ENCODE measurements at regions not wholly inside any gene's neighbourhood (a gene's known extent, or its start where the extent isn't known, plus 50 kb on each side); places are given as distances from the start of the nearest gene placed in this dataset.
"Not testable (repeated sequence)": the region's sequence is repeated elsewhere in the genome, so short reads cannot be mapped to it uniquely, and the experiment has no call there.

DNA sequence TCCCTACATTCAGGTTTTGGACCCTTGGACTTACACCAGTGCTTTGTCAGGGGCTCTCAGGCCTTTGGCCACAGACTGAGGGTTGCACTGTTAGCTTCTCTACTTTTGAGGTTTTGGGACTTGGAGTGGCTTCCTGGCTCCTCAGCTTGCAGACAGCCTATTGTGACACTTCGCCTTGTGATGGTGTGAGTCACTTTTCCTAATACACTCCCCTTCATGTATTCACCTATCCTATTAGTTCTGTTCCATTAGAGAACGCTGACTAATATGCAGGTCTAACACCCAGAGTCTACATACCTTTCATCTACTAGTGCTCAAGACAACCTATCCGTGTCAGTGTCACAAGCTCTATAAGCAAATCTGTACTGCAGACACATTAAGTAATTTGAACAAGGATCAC is 605.3 kb downstream of the KCNT2 start:
- ChIA-PET POLR2A (no interaction called here), CTCF (ENCODE audit: unreplicated experiment) (no interaction called here)
- H2AFZ ChIP-seq (ENCODE audit: low read length): no peak overlapping the region
- no peaks in the 10 kb centered on the region for H3K4me1 ChIP-seq (ENCODE audit: insufficient read depth, low read length, poor library complexity, severe bottlenecking)
- H3K4me3 ChIP-seq (ENCODE audit: low read depth, low read length, poor library complexity, severe bottlenecking): no peak overlapping the region
- no peak for DNase-seq (ENCODE audit: low spot score)
- no peak overlapping the region for H3K27ac ChIP-seq (ENCODE audit: low read depth, low read length, poor library complexity, severe bottlenecking)
- H3K36me3 ChIP-seq (ENCODE audit: insufficient read depth, low read length): no peaks in the 10 kb centered on the region
- intact Hi-C loops (cut with micrococcal nuclease; ENCODE audit: unreplicated experiment): no loop called here
- BruUV-seq (replicated peaks): no TSS peak
- H3K9me3 ChIP-seq (ENCODE audit: low read length): no peaks in the 10 kb centered on the region
- TF ChIP-seq, protein P1, sequence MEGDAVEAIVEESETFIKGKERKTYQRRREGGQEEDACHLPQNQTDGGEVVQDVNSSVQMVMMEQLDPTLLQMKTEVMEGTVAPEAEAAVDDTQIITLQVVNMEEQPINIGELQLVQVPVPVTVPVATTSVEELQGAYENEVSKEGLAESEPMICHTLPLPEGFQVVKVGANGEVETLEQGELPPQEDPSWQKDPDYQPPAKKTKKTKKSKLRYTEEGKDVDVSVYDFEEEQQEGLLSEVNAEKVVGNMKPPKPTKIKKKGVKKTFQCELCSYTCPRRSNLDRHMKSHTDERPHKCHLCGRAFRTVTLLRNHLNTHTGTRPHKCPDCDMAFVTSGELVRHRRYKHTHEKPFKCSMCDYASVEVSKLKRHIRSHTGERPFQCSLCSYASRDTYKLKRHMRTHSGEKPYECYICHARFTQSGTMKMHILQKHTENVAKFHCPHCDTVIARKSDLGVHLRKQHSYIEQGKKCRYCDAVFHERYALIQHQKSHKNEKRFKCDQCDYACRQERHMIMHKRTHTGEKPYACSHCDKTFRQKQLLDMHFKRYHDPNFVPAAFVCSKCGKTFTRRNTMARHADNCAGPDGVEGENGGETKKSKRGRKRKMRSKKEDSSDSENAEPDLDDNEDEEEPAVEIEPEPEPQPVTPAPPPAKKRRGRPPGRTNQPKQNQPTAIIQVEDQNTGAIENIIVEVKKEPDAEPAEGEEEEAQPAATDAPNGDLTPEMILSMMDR (conservative IDR thresholded peaks at IDR 0.05; ENCODE audit: low read length): no peak
- TF ChIP-seq EZH2phosphoT487 (IDR thresholded peaks at IDR 0.05; ENCODE audit: borderline replicate concordance, low read depth, low read length): no peak
- no peak overlapping the region for H3K4me2 ChIP-seq (ENCODE audit: low read length)
- no peaks in the 10 kb centered on the region for H4K20me1 ChIP-seq (ENCODE audit: insufficient read depth, low read length)
- H3K9me2 ChIP-seq (ENCODE audit: insufficient read depth, low read length): no peaks in the 10 kb centered on the region
- no peaks in the 10 kb centered on the region for H3K79me2 ChIP-seq (ENCODE audit: insufficient read depth, low read depth, low read length)

DNA sequence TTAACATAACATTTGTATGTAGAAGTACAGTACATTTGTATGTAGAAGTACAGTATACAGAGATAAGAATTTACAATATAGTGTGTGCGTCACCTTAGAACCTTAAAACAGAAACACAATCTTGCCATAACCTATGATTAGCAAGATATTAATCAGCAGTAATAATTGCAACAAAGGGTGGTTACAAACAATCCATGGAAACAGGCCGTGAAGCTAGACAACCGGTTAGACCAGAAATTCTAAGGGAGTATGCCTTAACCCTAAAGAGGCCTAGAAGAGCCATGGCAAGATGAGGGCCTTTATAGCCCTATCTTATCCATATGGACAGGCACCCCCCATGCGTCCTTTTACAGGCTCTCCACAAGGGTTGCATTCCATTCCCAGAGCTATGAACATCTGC is 605.9 kb downstream of the KCNT2 start:
- H3K9me2 ChIP-seq (ENCODE audit: insufficient read depth, low read length); BruUV-seq (replicated peaks); H4K20me1 ChIP-seq (ENCODE audit: insufficient read depth, low read length); H3K4me3 ChIP-seq (ENCODE audit: low read depth, low read length, poor library complexity, severe bottlenecking); intact Hi-C loops (cut with micrococcal nuclease; ENCODE audit: unreplicated experiment); H2AFZ ChIP-seq (ENCODE audit: low read length); H3K9me3 ChIP-seq (ENCODE audit: low read length); H3K27ac ChIP-seq (ENCODE audit: low read depth, low read length, poor library complexity, severe bottlenecking); CTCF ChIA-PET (ENCODE audit: unreplicated experiment); H3K79me2 ChIP-seq (ENCODE audit: insufficient read depth, low read depth, low read length); H3K4me1 ChIP-seq (ENCODE audit: insufficient read depth, low read length, poor library complexity, severe bottlenecking); DNase-seq (ENCODE audit: low spot score); H3K4me2 ChIP-seq (ENCODE audit: low read length); H3K36me3 ChIP-seq (ENCODE audit: insufficient read depth, low read length); POLR2A ChIA-PET: not testable (repeated sequence)

DNA sequence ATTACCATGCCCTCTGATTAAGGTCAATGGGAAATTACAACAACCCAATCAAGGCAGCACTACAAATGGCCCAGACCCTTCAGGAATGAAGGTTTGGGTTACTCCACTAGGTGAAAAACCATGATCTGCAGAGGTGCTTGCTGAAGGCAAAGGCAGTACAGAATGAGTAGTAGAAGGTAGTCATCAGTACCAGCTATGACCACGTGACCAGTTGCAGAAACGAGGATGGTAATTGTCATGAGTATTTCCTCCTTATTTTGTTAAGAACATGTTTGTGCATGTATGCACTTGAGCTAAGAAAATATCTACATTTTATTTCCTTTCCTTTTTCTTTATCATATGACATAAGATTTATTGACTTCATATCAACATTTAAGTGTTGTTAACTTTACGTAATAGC is 607.1 kb downstream of the KCNT2 start:
- Histone ChIP-seq H3K9me3 (ENCODE audit: low read length) (no peaks in the 10 kb centered on the region), H3K4me2 (ENCODE audit: low read length) (no peak overlapping the region), H3K4me3 (ENCODE audit: low read depth, low read length, poor library complexity, severe bottlenecking) (no peak overlapping the region), H4K20me1 (ENCODE audit: insufficient read depth, low read length) (no peaks in the 10 kb centered on the region), H3K27ac (ENCODE audit: low read depth, low read length, poor library complexity, severe bottlenecking) (no peak overlapping the region), H3K36me3 (ENCODE audit: insufficient read depth, low read length) (no peaks in the 10 kb centered on the region), H3K79me2 (ENCODE audit: insufficient read depth, low read depth, low read length) (no peaks in the 10 kb centered on the region), H3K4me1 (ENCODE audit: insufficient read depth, low read length, poor library complexity, severe bottlenecking) (no peaks in the 10 kb centered on the region), H3K9me2 (ENCODE audit: insufficient read depth, low read length) (no peaks in the 10 kb centered on the region), H2AFZ (ENCODE audit: low read length) (no peak overlapping the region)
- no TSS peak for BruUV-seq (replicated peaks)
- POLR2A ChIA-PET: no interaction called here
- CTCF ChIA-PET (ENCODE audit: unreplicated experiment): no interaction called here
- DNase-seq (ENCODE audit: low spot score): no peak
- TF ChIP-seq, protein P1 (conservative IDR thresholded peaks at IDR 0.05; ENCODE audit: low read length): no peak
- TF ChIP-seq EZH2phosphoT487 (IDR thresholded peaks at IDR 0.05; ENCODE audit: borderline replicate concordance, low read depth, low read length): no peak
- intact Hi-C loops (cut with micrococcal nuclease; ENCODE audit: unreplicated experiment): no loop called here
